Epithelial cell of prostate (primary cell): ENCODE measurements at regions not wholly inside any gene's neighbourhood (a gene's known extent, or its start where the extent isn't known, plus 50 kb on each side); places are given as distances from the start of the nearest gene placed in this dataset.
"Not testable (repeated sequence)": the region's sequence is repeated elsewhere in the genome, so short reads cannot be mapped to it uniquely, and the experiment has no call there.

Experiments
- DNase-seq: peaks from one replicate; pipeline ENCODE4 v3.0.0-alpha.2; 2011; ENCODE audit warnings: low read depth, low spot score
- H3K27ac ChIP-seq: fragments of 450-650 bp; 2 replicates; pipeline ENCODE4 v1.5.1; 2017; ENCODE audit warnings: mild to moderate bottlenecking

- no peak for DNase-seq
- H3K27ac ChIP-seq: no peak overlapping the region
Measured at GRCh38 chr15:77898811-77899730, 178.4 kb downstream of the TBC1D2B start.

DNA sequence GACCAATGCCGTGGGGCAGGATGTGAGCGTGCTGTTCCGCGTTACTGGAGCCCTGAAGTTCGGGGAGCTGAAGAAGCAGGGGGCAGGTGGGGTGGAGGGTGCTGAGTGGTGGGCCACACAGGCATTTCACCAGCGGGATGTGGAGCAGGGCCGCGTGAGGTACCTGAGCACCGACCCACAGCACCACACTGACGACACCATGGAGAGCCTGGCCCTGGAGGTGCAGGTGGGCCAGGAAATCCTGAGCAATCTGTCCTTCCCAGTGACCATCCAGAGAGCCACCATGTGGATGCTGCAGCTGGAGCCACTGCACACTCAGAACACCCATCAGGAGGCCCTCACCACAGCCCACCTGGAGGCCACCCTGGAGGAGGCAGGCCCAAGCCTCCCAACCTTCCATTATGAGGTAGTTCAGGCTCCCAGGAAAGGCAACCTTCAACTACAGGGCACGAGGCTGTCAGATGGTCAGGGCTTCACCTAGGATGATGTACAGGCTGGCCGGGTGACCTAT, 179.6 kb downstream of the TBC1D2B start:
- H3K27ac ChIP-seq: no peak overlapping the region
- DNase-seq: no peak

- DNase-seq, H3K27ac ChIP-seq: not testable (repeated sequence)
Measured at GRCh38 chr15:77897113-77897895, 180.2 kb downstream of the TBC1D2B start.

- not testable (repeated sequence) for H3K27ac ChIP-seq, DNase-seq
Measured at GRCh38 chr15:77896147-77897112, 181.1 kb downstream of the TBC1D2B start.

DNA sequence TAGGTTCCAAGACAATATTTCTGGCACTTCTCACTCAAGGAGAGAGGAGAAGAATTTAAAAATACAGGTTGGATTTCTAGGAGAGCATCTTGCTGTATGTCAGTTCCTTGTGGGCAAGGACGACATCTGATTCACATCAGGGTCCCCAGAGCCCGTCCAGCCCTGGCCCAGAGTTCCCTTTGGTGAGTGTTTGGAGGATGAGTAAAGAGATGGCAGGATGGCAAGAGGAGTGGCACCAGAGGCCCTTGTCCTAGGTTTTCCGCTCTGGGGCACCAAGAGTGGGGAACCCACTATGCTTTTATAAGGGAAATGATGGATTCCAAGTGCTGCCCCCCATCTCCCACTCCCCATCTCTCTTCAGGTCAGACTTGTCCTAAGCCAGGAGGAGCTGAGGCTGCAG, 181.8 kb downstream of the TBC1D2B start:
- no peak for DNase-seq
- no peak overlapping the region for H3K27ac ChIP-seq

DNA sequence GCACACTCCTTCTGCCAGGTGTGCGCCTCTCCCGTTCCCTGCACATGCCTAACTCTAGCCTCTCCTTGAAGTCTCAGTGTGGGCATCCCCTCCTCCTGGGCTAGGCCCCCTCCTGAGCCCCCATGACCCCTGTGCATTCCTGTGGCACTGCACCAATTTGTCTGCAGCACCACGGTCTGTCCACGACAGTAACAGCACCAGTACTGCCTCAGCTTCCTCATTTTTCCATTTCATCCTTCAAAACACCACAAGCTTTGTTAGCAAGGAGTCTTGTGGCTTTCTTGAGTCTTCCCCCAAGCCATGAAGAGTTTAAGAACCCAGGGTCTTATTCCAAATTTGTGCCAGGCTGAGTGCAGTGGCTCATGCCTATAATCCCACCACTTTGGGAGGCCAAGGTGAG, 182.4 kb downstream of the TBC1D2B start:
- H3K27ac ChIP-seq, DNase-seq: not testable (repeated sequence)

GRCh38 chr15:77893671-77894640, 183.6 kb downstream of the TBC1D2B start:
- not testable (repeated sequence) for DNase-seq, H3K27ac ChIP-seq

GRCh38 chr15:77893246-77893645, 184.3 kb downstream of the TBC1D2B start:
- not testable (repeated sequence) for H3K27ac ChIP-seq, DNase-seq

DNA sequence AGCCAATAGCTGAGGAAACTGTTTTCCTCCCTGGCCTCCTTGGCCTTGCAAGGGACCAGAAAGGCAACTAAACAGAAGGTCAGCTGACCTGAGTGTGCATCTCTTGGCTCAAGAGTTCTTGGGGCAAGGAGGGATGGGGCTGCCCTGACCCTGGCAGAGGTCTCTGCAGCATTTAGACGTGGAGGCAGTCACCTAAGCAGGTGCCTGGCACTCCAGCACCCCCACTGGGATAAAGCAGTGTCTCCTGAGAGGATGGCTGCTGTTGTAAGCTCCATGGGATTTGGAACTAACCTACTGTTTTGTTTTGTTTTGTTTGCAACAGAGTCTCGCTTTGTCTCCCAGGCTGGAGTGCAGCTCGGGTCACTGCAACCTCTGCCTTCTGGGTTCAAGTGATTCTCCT, 185.2 kb downstream of the TBC1D2B start:
- DNase-seq: no peak
- H3K27ac ChIP-seq: no peak overlapping the region

DNA sequence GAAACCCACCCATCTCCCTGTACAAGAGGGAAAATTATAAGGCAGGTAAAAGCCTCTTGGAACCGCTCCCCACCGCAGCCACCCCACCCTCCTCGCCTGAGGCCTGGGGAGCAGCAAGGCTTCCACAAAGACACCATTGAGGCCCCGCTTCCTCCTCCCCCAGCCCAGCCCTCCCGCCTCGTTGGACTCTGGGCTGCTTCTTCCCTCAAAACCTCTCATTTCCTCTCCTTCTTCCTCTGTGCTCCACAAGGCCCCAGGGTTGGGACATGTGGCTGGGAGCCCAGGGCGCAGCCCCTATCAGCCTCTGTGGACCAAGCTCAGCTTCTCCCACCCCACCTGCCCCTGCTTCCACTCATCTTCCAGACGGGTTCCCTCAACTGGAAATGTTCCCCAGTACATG, 185.6 kb downstream of the TBC1D2B start:
- DNase-seq, H3K27ac ChIP-seq: not testable (repeated sequence)

DNA sequence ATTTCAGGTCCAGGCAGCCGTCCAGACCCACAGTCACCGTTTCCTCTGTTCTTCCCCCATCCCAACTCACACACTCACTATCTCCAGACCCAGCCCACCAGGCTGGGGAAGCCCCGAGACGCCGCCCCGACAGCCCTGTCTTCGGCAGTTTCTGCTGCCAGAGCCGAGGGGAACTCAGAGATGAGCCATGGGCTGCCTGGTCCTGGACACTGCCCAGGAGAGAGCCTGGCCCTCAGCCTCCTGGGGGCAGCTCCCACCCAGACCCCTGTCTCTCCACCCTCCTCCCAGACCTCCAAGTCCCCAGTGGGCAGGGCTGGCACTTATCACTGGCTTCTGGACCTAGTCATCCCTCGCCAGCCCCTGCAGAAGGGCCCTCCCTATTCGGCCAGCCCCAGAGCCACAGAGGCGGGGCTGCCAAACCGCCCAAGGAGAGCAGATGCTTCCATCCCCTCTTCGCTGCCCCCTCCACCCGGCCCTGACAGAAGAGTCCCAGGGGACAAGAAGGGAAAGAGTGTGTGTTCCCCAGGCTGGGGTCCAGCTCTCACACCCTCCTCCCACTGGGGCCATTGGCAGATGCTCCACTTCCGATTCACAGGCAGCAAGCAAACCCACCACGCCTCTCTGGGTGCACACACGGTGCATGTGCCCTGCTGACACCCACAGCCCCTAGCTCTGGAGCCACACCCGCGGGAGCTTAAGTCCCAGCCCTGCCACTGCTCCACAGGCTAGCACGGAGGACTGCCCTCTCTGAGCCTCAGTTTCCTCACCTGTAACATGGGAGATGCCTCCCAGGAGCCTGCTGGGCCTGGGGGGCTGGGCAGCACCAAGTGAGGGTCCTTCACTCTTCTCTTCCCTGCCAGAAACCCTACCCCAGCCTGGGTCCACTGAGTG, 186.4 kb downstream of the TBC1D2B start:
- not testable (repeated sequence) for DNase-seq, H3K27ac ChIP-seq

- not testable (repeated sequence) for H3K27ac ChIP-seq, DNase-seq
Measured at GRCh38 chr15:77889828-77890725, 187.4 kb downstream of the TBC1D2B start.

DNA sequence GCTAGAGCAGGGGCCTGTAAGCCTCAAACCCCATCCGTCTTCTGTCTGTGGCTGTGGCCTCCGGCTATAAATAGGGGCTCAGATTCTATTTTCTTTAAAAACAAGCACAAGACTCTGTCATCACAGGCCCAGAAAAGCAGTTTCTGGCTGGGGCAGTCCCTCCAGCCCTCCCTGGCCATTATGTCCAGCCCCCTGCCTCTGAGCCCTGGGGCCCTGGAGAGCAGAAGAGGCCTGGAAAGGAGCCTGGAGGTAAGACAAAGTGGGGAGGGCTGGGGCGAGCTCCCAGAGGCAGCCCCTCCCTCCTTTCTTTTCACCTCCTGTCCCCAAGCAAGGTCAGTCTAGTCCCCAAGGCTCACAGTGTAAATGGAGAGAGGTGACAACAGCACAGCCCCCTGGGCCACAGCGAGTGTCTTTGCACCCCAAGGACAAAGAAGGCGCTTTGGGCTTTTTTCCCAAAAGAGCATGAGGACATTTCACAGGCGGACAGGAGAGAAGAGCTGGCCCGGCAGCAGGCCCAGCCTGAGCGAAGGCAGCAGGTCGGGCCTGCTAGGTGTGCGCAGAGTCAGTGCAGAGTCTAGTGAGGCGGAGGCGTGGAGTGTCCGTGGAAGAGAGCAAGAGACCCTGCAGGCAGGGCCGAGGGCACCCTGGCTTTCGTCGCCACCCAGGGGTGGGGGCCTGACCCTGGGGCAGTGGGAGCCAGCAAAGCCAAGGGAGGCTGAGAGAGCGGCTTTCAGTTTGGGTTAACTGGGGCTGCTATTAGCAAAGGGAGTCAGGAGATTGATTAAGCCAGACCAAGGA, 188.3 kb downstream of the TBC1D2B start:
- DNase-seq: no peak
- H3K27ac ChIP-seq: no peak overlapping the region

GRCh38 chr15:77887563-77888429, 189.7 kb downstream of the TBC1D2B start:
- not testable (repeated sequence) for DNase-seq, H3K27ac ChIP-seq
